Activated CD8-positive, alpha-beta T cell treated with anti-CD3 and anti-CD28 coated beads, Interleukin-2, amount 10 ng/mL, durations not matched to agents 7 days and 5 days (primary cell): ENCODE measurements at regions not wholly inside any gene's neighbourhood (a gene's known extent, or its start where the extent isn't known, plus 50 kb on each side); places are given as distances from the start of the nearest gene placed in this dataset.

Source experiments
- ATAC-seq: fragments of 150-1000 bp; cut with Tn5 transposase; one replicate; pipeline ENCODE4 v1.10.0; 2021; ENCODE audit warnings: moderate library complexity
- CTCF ChIA-PET: fragments of 350-600 bp; sonication (Branson Sonifier 250); formaldehyde crosslinking; loops from one replicate; lab custom pipeline; 2021; ENCODE audit warnings: antibody characterized with exemption; lab: Charles Lee
- POLR2A ChIA-PET: fragments of 350-600 bp; sonication (Branson Sonifier 250); formaldehyde crosslinking; loops from one replicate; lab custom pipeline; 2021; ENCODE audit warnings: antibody characterized with exemption; lab: Charles Lee
- DNase-seq: peaks from one replicate; pipeline ENCODE4 v3.0.0-alpha.2; 2020
- H3K27ac Mint-ChIP-seq: one replicate; pipeline ENCODE4 v1.8.0; 2021; ENCODE audit warnings: mild to moderate bottlenecking, mixed read lengths
- H3K27me3 Mint-ChIP-seq: one replicate; pipeline ENCODE4 v1.8.0; 2021; ENCODE audit warnings: low read depth, mixed read lengths
- H3K36me3 Mint-ChIP-seq: one replicate; pipeline ENCODE4 v1.8.0; 2021; ENCODE audit warnings: low read depth, mixed read lengths
- H3K4me1 Mint-ChIP-seq: one replicate; pipeline ENCODE4 v1.8.0; 2021; ENCODE audit warnings: low read depth, mixed read lengths
- H3K4me3 Mint-ChIP-seq: one replicate; pipeline ENCODE4 v1.8.0; 2021; ENCODE audit warnings: mild to moderate bottlenecking, mixed read lengths
- H3K9me3 Mint-ChIP-seq: one replicate; pipeline ENCODE4 v1.8.0; 2022; ENCODE audit warnings: mixed read lengths; ENCODE audit not compliant: insufficient read depth

GRCh38 chr5:159385536-159385935 lies 55.2 kb upstream of the IL12B start:
- ATAC-seq (no peak), DNase-seq (no peak)
- no peak overlapping the region for H3K27ac Mint-ChIP-seq
- H3K27me3 Mint-ChIP-seq: peaks cover 15% of the 10 kb centered on the region
- peaks cover 30% of the 10 kb centered on the region for H3K36me3 Mint-ChIP-seq
- peaks cover 4% of the 10 kb centered on the region for H3K4me1 Mint-ChIP-seq
- peaks cover 60% of the 10 kb centered on the region for H3K9me3 Mint-ChIP-seq
- POLR2A ChIA-PET: no interaction called here
- H3K4me3 Mint-ChIP-seq: no peak overlapping the region
- CTCF ChIA-PET: no interaction called here

GRCh38 chr5:159386028-159386711 lies 55.9 kb upstream of the IL12B start:
- Mint-ChIP-seq H3K27me3 (peaks cover 21% of the 10 kb centered on the region), H3K4me1 (peaks cover 4% of the 10 kb centered on the region), H3K4me3 (no peak overlapping the region), H3K27ac (no peak overlapping the region), H3K36me3 (peaks cover 30% of the 10 kb centered on the region), H3K9me3 (peaks cover 64% of the 10 kb centered on the region)
- ChIA-PET POLR2A (no interaction called here), CTCF (no interaction called here)
- DNase-seq (no peak), ATAC-seq (no peak)

- CTCF ChIA-PET: no interaction called here
- Mint-ChIP-seq H3K36me3 (peaks cover 3% of the 10 kb centered on the region), H3K4me1 (peaks cover 3% of the 10 kb centered on the region), H3K9me3 (peaks cover 20% of the 10 kb centered on the region), H3K27me3 (peaks cover 39% of the 10 kb centered on the region), H3K27ac (no peak overlapping the region), H3K4me3 (no peak overlapping the region)
- no peak for DNase-seq
- POLR2A ChIA-PET: no interaction called here
- ATAC-seq: no peak
These were observed 62.6 kb upstream of the IL12B start for GRCh38 chr5:159392871-159393270.

- ChIA-PET CTCF (no interaction called here), POLR2A (no interaction called here)
- Mint-ChIP-seq H3K9me3 (peaks cover 12% of the 10 kb centered on the region), H3K4me3 (no peak overlapping the region), H3K36me3 (no peaks in the 10 kb centered on the region), H3K27me3 (peaks cover 35% of the 10 kb centered on the region), H3K27ac (no peak overlapping the region), H3K4me1 (peaks cover 3% of the 10 kb centered on the region)
- ATAC-seq: no peak
- no peak for DNase-seq
These were observed 63.6 kb upstream of the IL12B start for GRCh38 chr5:159393854-159394274.

GRCh38 chr5:159395202-159395601 lies 64.9 kb upstream of the IL12B start:
- Mint-ChIP-seq H3K27me3 (peaks cover 35% of the 10 kb centered on the region), H3K36me3 (no peaks in the 10 kb centered on the region), H3K4me1 (peaks cover 3% of the 10 kb centered on the region), H3K27ac (no peak overlapping the region), H3K9me3 (peaks cover 8% of the 10 kb centered on the region), H3K4me3 (no peak overlapping the region)
- ATAC-seq (no peak), DNase-seq (no peak)
- POLR2A ChIA-PET: no interaction called here
- CTCF ChIA-PET: no interaction called here

- peaks cover under 1% of the 10 kb centered on the region for H3K4me1 Mint-ChIP-seq
- POLR2A ChIA-PET: interaction anchor here (0.8 kb wide), 1 partner anchor 51 kb away, joined by 3 read pairs; no protein-coding TSS in a partner anchor
- ATAC-seq: no peak
- no peaks in the 10 kb centered on the region for H3K9me3 Mint-ChIP-seq
- DNase-seq: no peak
- H3K4me3 Mint-ChIP-seq: no peak overlapping the region
- H3K27ac Mint-ChIP-seq: no peak overlapping the region
- peaks cover 40% of the 10 kb centered on the region for H3K27me3 Mint-ChIP-seq
- CTCF ChIA-PET: no interaction called here
- H3K36me3 Mint-ChIP-seq: no peaks in the 10 kb centered on the region
These were observed 68.6 kb upstream of the IL12B start for GRCh38 chr5:159398936-159399335.

GRCh38 chr5:159400476-159400875 lies 70.2 kb upstream of the IL12B start:
- peaks cover 2% of the 10 kb centered on the region for H3K4me1 Mint-ChIP-seq
- no peak overlapping the region for H3K27ac Mint-ChIP-seq
- ChIA-PET CTCF (interaction anchor here (1.5 kb wide), 1 partner anchor 9 kb away, joined by 6 read pairs; no protein-coding TSS in a partner anchor), POLR2A (no interaction called here)
- ATAC-seq: no peak
- no peaks in the 10 kb centered on the region for H3K36me3 Mint-ChIP-seq
- no peak for DNase-seq
- H3K4me3 Mint-ChIP-seq: no peak overlapping the region
- H3K27me3 Mint-ChIP-seq: peaks cover 49% of the 10 kb centered on the region
- H3K9me3 Mint-ChIP-seq: no peaks in the 10 kb centered on the region

GRCh38 chr5:159402311-159402710 lies 72.0 kb upstream of the IL12B start:
- Mint-ChIP-seq H3K4me1 (peaks cover 5% of the 10 kb centered on the region), H3K9me3 (peaks cover 3% of the 10 kb centered on the region), H3K4me3 (no peak overlapping the region), H3K27me3 (peaks cover 48% of the 10 kb centered on the region), H3K36me3 (peaks cover under 1% of the 10 kb centered on the region), H3K27ac (no peak overlapping the region)
- ChIA-PET POLR2A (no interaction called here), CTCF (interaction anchor here (1.1 kb wide), 1 partner anchor 71 kb away, joined by 4 read pairs; no protein-coding TSS in a partner anchor)
- ATAC-seq: no peak
- DNase-seq: no peak

GRCh38 chr5:159402856-159403255 lies 72.6 kb upstream of the IL12B start:
- ChIA-PET CTCF (interaction anchor here (1.1 kb wide), 1 partner anchor 71 kb away, joined by 4 read pairs; no protein-coding TSS in a partner anchor), POLR2A (no interaction called here)
- H3K9me3 Mint-ChIP-seq: peaks cover 5% of the 10 kb centered on the region
- H3K36me3 Mint-ChIP-seq: peaks cover 5% of the 10 kb centered on the region
- ATAC-seq (no peak), DNase-seq (no peak)
- H3K27me3 Mint-ChIP-seq: peaks cover 48% of the 10 kb centered on the region
- peaks cover 5% of the 10 kb centered on the region for H3K4me1 Mint-ChIP-seq
- H3K27ac Mint-ChIP-seq: no peak overlapping the region
- no peak overlapping the region for H3K4me3 Mint-ChIP-seq

GRCh38 chr5:159403906-159404681 lies 73.8 kb upstream of the IL12B start:
- H3K27me3 Mint-ChIP-seq: peaks cover 51% of the 10 kb centered on the region
- DNase-seq: no peak
- H3K36me3 Mint-ChIP-seq: peaks cover 7% of the 10 kb centered on the region
- peaks cover 11% of the 10 kb centered on the region for H3K4me1 Mint-ChIP-seq
- H3K4me3 Mint-ChIP-seq: no peak overlapping the region
- peaks cover 5% of the 10 kb centered on the region for H3K9me3 Mint-ChIP-seq
- POLR2A ChIA-PET: no interaction called here
- CTCF ChIA-PET: no interaction called here
- ATAC-seq: no peak
- no peak overlapping the region for H3K27ac Mint-ChIP-seq

GRCh38 chr5:159405611-159406031 lies 75.3 kb upstream of the IL12B start:
- ATAC-seq (no peak), DNase-seq (no peak)
- H3K9me3 Mint-ChIP-seq: peaks cover 5% of the 10 kb centered on the region
- POLR2A ChIA-PET: no interaction called here
- peaks cover 14% of the 10 kb centered on the region for H3K36me3 Mint-ChIP-seq
- CTCF ChIA-PET: no interaction called here
- H3K4me3 Mint-ChIP-seq: no peak overlapping the region
- H3K4me1 Mint-ChIP-seq: peaks cover 26% of the 10 kb centered on the region
- H3K27ac Mint-ChIP-seq: no peak overlapping the region
- peaks cover 49% of the 10 kb centered on the region for H3K27me3 Mint-ChIP-seq

GRCh38 chr5:159406571-159406970 lies 76.3 kb upstream of the IL12B start:
- Mint-ChIP-seq H3K27me3 (peaks cover 46% of the 10 kb centered on the region), H3K9me3 (peaks cover 5% of the 10 kb centered on the region), H3K27ac (no peak overlapping the region), H3K4me1 (peaks cover 36% of the 10 kb centered on the region), H3K4me3 (no peak overlapping the region), H3K36me3 (peaks cover 22% of the 10 kb centered on the region)
- DNase-seq (no peak), ATAC-seq (no peak)
- POLR2A ChIA-PET: no interaction called here
- CTCF ChIA-PET: no interaction called here
